Peyer's patch (tissue), 4 donors: ENCODE measurements at regions not wholly inside any gene's neighbourhood (a gene's known extent, or its start where the extent isn't known, plus 50 kb on each side); places are given as distances from the start of the nearest gene placed in this dataset.

Experiments
- CTCF ChIP-seq, 6 experiments: fragments of 450-650 bp in 4 of 6; fragments of 200-600 bp in 2 of 6; sonication (generic) in 1 of 6; IDR thresholded peaks; one replicate each; pipeline ENCODE4 v1.5.1; 2017 to 2019; ENCODE audit warnings: antibody characterized with exemption in 6 of 6, mild to moderate bottlenecking in 3 of 6, moderate library complexity in 1 of 6
- POLR2A ChIP-seq, 2 donors: fragments of 450-650 bp; IDR thresholded peaks; one replicate each; pipeline ENCODE4 v1.5.1; 2017; ENCODE audit warnings: antibody characterized with exemption in 2 of 2, mild to moderate bottlenecking in 2 of 2, moderate library complexity in 2 of 2

GRCh38 chr15:47294765-47295259, 422.5 kb upstream of the SEMA6D start:
- TF ChIP-seq CTCF (IDR thresholded peaks at IDR 0.05) (no peak), POLR2A (IDR thresholded peaks at IDR 0.05) (no peak)
